ENCODE measurements at regions not wholly inside any gene's neighbourhood (a gene's known extent, or its start where the extent isn't known, plus 50 kb on each side); places are given as distances from the start of the nearest gene placed in this dataset.
"Not testable (repeated sequence)": the region's sequence is repeated elsewhere in the genome, so short reads cannot be mapped to it uniquely, and the experiment has no call there.

DNA sequence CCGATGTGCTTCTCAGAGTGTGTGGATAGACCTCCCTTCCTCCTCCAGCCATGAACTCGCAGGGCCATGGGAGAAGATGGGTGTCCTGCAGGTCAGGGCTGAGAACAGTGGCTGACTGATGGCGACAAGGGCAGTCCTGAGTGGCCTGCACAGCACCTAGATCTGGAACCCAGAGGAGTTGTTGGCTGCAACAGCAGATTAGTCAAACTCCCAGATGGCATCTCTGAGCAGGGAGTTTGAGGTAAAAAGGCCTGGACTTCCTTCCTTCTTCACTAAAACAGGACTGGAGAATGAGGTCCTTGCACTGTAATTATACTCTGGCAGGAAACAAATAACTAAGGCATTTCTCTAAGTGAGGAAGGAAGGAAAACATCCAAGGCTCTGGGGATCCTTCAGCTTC lies 160.8 kb downstream of the MYCN start:
- TF ChIP-seq, protein P1, sequence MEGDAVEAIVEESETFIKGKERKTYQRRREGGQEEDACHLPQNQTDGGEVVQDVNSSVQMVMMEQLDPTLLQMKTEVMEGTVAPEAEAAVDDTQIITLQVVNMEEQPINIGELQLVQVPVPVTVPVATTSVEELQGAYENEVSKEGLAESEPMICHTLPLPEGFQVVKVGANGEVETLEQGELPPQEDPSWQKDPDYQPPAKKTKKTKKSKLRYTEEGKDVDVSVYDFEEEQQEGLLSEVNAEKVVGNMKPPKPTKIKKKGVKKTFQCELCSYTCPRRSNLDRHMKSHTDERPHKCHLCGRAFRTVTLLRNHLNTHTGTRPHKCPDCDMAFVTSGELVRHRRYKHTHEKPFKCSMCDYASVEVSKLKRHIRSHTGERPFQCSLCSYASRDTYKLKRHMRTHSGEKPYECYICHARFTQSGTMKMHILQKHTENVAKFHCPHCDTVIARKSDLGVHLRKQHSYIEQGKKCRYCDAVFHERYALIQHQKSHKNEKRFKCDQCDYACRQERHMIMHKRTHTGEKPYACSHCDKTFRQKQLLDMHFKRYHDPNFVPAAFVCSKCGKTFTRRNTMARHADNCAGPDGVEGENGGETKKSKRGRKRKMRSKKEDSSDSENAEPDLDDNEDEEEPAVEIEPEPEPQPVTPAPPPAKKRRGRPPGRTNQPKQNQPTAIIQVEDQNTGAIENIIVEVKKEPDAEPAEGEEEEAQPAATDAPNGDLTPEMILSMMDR (conservative IDR thresholded peaks at IDR 0.05; ENCODE audit: low read depth, low read length) = no peak
- H3K4me3 ChIP-seq (ENCODE audit: low read depth, low read length) = no peak overlapping the region
- no peak for DNase-seq (ENCODE audit: low read depth)

GRCh38 chr2:16100006-16100405 lies 159.7 kb downstream of the MYCN start:
- H3K4me3 ChIP-seq (ENCODE audit: low read depth, low read length) = no peak overlapping the region
- TF ChIP-seq, protein P1 (conservative IDR thresholded peaks at IDR 0.05; ENCODE audit: low read depth, low read length) = no peak
- DNase-seq (ENCODE audit: low read depth) = no peak

DNA sequence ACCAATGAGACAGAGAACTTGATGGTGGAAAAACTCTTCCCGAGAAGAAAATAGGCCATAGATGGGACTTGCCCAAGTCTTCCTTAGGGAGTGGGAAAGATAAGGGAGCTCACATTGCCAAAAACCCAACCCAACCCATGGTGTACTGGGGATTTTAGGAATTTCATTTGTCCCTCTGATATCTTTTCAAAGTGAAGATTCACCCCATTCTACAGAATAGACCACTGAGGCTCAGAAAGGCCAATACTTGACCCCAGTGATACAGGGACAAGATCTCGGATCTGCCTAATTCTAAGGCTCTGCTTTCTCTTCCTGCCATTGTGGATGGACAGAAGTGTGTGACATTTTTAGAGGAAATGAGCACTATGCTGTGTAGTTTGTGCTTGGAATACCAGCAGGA lies 159.0 kb downstream of the MYCN start:
- TF ChIP-seq, protein P1 (conservative IDR thresholded peaks at IDR 0.05; ENCODE audit: low read depth, low read length) = no peak
- DNase-seq (ENCODE audit: low read depth) = no peak
- H3K4me3 ChIP-seq (ENCODE audit: low read depth, low read length) = no peak overlapping the region

DNA sequence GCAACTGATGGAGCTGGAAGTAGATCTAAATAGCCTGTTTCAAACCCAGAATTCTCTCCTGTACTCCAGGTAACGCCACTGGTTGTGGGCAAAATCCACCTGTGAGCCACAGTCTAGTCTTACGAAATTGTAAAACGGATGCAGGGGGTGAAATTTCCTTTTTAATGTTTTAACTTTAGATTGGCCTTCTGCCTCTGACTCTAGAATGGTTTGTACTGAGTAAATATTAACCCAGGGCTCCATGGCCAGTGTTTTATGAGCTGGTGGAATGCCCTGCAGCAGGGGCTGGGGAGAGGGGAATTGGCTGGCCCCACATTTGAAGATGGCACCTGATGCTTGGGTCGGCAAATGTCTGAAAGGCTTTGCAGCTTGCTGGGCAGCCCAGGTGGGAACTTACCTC lies 156.6 kb downstream of the MYCN start:
- no peak for DNase-seq (ENCODE audit: low read depth)
- TF ChIP-seq, protein P1 (conservative IDR thresholded peaks at IDR 0.05; ENCODE audit: low read depth, low read length) = no peak
- no peak overlapping the region for H3K4me3 ChIP-seq (ENCODE audit: low read depth, low read length)

DNA sequence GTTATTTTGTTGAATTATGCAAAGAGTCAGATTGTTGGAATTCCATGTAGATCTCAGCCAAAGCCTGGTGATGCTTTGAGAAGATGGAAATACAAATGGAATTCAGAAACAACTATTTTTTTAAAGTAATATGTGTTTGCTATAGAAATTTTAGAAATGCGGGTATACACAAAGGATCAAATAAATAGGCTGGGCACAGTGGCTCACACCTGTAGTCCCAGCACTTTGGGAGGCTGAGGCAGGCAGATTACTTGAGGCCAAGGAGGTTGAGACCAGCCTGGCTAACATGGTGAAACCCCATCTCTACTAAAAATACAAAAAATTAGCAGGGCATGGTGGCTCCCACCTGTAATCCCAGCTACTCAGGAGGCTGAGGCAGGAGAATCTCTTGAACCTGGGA lies 155.1 kb downstream of the MYCN start:
- not testable (repeated sequence) for H3K4me3 ChIP-seq (ENCODE audit: low read depth, low read length); DNase-seq (ENCODE audit: low read depth)

- DNase-seq (ENCODE audit: low read depth) = no peak
- H3K4me3 ChIP-seq (ENCODE audit: low read depth, low read length) = no peak overlapping the region
- TF ChIP-seq, protein P1 (conservative IDR thresholded peaks at IDR 0.05; ENCODE audit: low read depth, low read length) = no peak
These were observed 154.5 kb downstream of the MYCN start for GRCh38 chr2:16094811-16095210.

GRCh38 chr2:16093639-16094529 lies 153.5 kb downstream of the MYCN start:
- no peak overlapping the region for H3K4me3 ChIP-seq (ENCODE audit: low read depth, low read length)
- TF ChIP-seq, protein P1 (conservative IDR thresholded peaks at IDR 0.05; ENCODE audit: low read depth, low read length) = no peak
- DNase-seq (ENCODE audit: low read depth) = no peak

All from choroid plexus epithelial cell (primary cell).